CD4-positive, alpha-beta T cell treated with Interleukin-17A for 4 hours (primary cell): ENCODE measurements at regions not wholly inside any gene's neighbourhood (a gene's known extent, or its start where the extent isn't known, plus 50 kb on each side); places are given as distances from the start of the nearest gene placed in this dataset.

Source experiments
- DNase-seq: peaks from one replicate; pipeline ENCODE4 v3.0.0-alpha.2; 2020; ENCODE audit warnings: mixed read lengths

GRCh38 chr9:87427851-87428506 lies 69.7 kb upstream of the DAPK1 start:
- DNase-seq = no peak

GRCh38 chr9:87428659-87429058 lies 69.0 kb upstream of the DAPK1 start:
- DNase-seq = no peak

- no peak for DNase-seq
Measured at GRCh38 chr9:87431837-87432236, 65.8 kb upstream of the DAPK1 start.

GRCh38 chr9:87433853-87434252 lies 63.8 kb upstream of the DAPK1 start:
- no peak for DNase-seq

- DNase-seq = no peak
Measured at GRCh38 chr9:87434366-87434765, 63.3 kb upstream of the DAPK1 start.

- no peak for DNase-seq
Measured at GRCh38 chr9:87435189-87435880, 62.3 kb upstream of the DAPK1 start.

GRCh38 chr9:87436716-87437115 lies 61.0 kb upstream of the DAPK1 start:
- no peak for DNase-seq

GRCh38 chr9:87437966-87438365 lies 59.7 kb upstream of the DAPK1 start:
- DNase-seq = no peak

- DNase-seq = no peak
Measured at GRCh38 chr9:87441251-87441650, 56.4 kb upstream of the DAPK1 start.

- no peak for DNase-seq
Measured at GRCh38 chr9:87442451-87442850, 55.2 kb upstream of the DAPK1 start.

- DNase-seq = no peak
Measured at GRCh38 chr9:87443006-87443405, 54.7 kb upstream of the DAPK1 start.

GRCh38 chr9:87443461-87443860 lies 54.2 kb upstream of the DAPK1 start:
- no peak for DNase-seq

- peak; percentile 8 for DNase-seq
Measured at GRCh38 chr9:87445646-87446045, 52.0 kb upstream of the DAPK1 start.

- no peak for DNase-seq
Measured at GRCh38 chr9:87446527-87446926, 51.1 kb upstream of the DAPK1 start.

GRCh38 chr9:87447547-87448432 lies 49.9 kb upstream of the DAPK1 start:
- no peak for DNase-seq
